Right atrium auricular region (tissue), 2 donors: ENCODE measurements at regions not wholly inside any gene's neighbourhood (a gene's known extent, or its start where the extent isn't known, plus 50 kb on each side); places are given as distances from the start of the nearest gene placed in this dataset.

Source experiments
- DNase-seq: peaks from one replicate; pipeline ENCODE4 v3.0.0-alpha.2; 2019; ENCODE audit warnings: low spot score
- H3K27ac ChIP-seq, 2 donors: fragments of 200-600 bp; sonication (generic); 1 replicate in 1 of 2; 2 replicates in 1 of 2; pipeline ENCODE4 v1.5.1; 2016 to 2019
- H3K27me3 ChIP-seq, 2 donors: fragments of 200-600 bp; sonication (generic); one replicate each; pipeline versions ENCODE4 v1.5.1 to v1.6.0; 2017 to 2019
- H3K36me3 ChIP-seq: fragments of 200-600 bp; sonication (generic); one replicate; pipeline ENCODE4 v1.5.1; 2016
- H3K4me1 ChIP-seq, 2 donors: fragments of 200-600 bp; sonication (generic); one replicate each; pipeline versions ENCODE4 v1.5.1 to v1.6.0; 2017 to 2019
- H3K4me3 ChIP-seq, 2 donors: fragments of 200-600 bp; sonication (generic); 1 replicate in 1 of 2; 2 replicates in 1 of 2; pipeline ENCODE4 v1.5.1; 2017 to 2019; ENCODE audit warnings: mild to moderate bottlenecking in 1 of 2, moderate library complexity in 1 of 2
- H3K9me3 ChIP-seq, 2 donors: fragments of 200-600 bp; sonication (generic); one replicate each; pipeline ENCODE4 v1.5.1; 2019
- CTCF ChIP-seq, 2 donors: fragments of 200-600 bp; sonication (generic); IDR thresholded peaks; one replicate each; pipeline ENCODE4 v1.5.1; 2019; ENCODE audit warnings: antibody characterized with exemption in 2 of 2

- DNase-seq = no peak
- Histone ChIP-seq H3K9me3 (no peaks in the 10 kb centered on the region), H3K4me1 (no peaks in the 10 kb centered on the region), H3K4me3 (no peak overlapping the region), H3K27ac (no peak overlapping the region), H3K36me3 (no peaks in the 10 kb centered on the region), H3K27me3 (no peaks in the 10 kb centered on the region)
- TF ChIP-seq CTCF (IDR thresholded peaks at IDR 0.05) = no peak
Observed at GRCh38 chr1:29641921-29642320, 405.6 kb downstream of the PTPRU start.

GRCh38 chr1:29640428-29640785, 404.1 kb downstream of the PTPRU start:
- H3K27ac ChIP-seq = no peak overlapping the region
- H3K4me3 ChIP-seq = no peak overlapping the region
- no peak for DNase-seq
- TF ChIP-seq CTCF (IDR thresholded peaks at IDR 0.05) = no peak
- no peaks in the 10 kb centered on the region for H3K9me3 ChIP-seq
- H3K36me3 ChIP-seq = no peaks in the 10 kb centered on the region
- H3K27me3 ChIP-seq = no peaks in the 10 kb centered on the region
- H3K4me1 ChIP-seq = no peaks in the 10 kb centered on the region

GRCh38 chr1:29639741-29640427, 403.6 kb downstream of the PTPRU start:
- H3K27ac ChIP-seq = no peak overlapping the region
- no peak for DNase-seq

GRCh38 chr1:29639156-29639736, 402.9 kb downstream of the PTPRU start:
- Histone ChIP-seq H3K27ac (no peak overlapping the region), H3K36me3 (no peaks in the 10 kb centered on the region), H3K9me3 (no peaks in the 10 kb centered on the region), H3K4me3 (no peak overlapping the region), H3K27me3 (no peaks in the 10 kb centered on the region), H3K4me1 (no peaks in the 10 kb centered on the region)
- TF ChIP-seq CTCF (IDR thresholded peaks at IDR 0.05) = no peak
- DNase-seq = no peak

More at GRCh38 chr1:29639741-29640427, 403.6 kb downstream of the PTPRU start:
- TF ChIP-seq CTCF (IDR thresholded peaks at IDR 0.05) = no peak
- Histone ChIP-seq H3K4me3 (no peak overlapping the region), H3K9me3 (no peaks in the 10 kb centered on the region), H3K4me1 (no peaks in the 10 kb centered on the region), H3K36me3 (no peaks in the 10 kb centered on the region), H3K27me3 (no peaks in the 10 kb centered on the region)

GRCh38 chr1:29638281-29638680, 402.0 kb downstream of the PTPRU start:
- DNase-seq = no peak
- Histone ChIP-seq H3K9me3 (no peaks in the 10 kb centered on the region), H3K4me1 (no peaks in the 10 kb centered on the region), H3K27ac (no peak overlapping the region), H3K36me3 (no peaks in the 10 kb centered on the region), H3K27me3 (no peaks in the 10 kb centered on the region), H3K4me3 (no peak overlapping the region)
- TF ChIP-seq CTCF (IDR thresholded peaks at IDR 0.05) = no peak

- Histone ChIP-seq H3K4me3 (no peak overlapping the region), H3K27ac (no peak overlapping the region), H3K9me3 (no peaks in the 10 kb centered on the region), H3K27me3 (no peaks in the 10 kb centered on the region), H3K36me3 (no peaks in the 10 kb centered on the region), H3K4me1 (no peaks in the 10 kb centered on the region)
- no peak for TF ChIP-seq CTCF (IDR thresholded peaks at IDR 0.05)
- no peak for DNase-seq
Observed at GRCh38 chr1:29636936-29637335, 400.6 kb downstream of the PTPRU start.
